ENCODE measurements at regions not wholly inside any gene's neighbourhood (a gene's known extent, or its start where the extent isn't known, plus 50 kb on each side); places are given as distances from the start of the nearest gene placed in this dataset.

DNA sequence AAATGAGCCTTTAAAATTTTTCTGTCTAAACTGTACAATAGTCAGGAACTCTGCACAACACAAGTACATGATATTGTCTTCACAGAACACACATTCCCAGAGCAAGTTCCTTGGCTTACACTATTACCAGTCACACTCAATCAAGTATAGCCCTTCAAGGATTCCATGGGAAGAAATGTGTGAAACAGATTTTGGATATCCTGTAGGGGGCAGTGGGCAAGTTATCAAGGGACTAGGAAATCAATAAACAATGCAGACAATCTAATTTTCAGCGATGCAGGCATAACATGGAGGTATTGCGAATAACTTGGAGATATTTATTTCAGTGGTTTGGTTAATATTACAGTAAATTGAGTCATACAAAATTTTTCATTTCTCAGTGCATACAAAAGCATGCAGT, 1171.5 kb upstream of the NUDT12 start:
- TF ChIP-seq, protein P1, sequence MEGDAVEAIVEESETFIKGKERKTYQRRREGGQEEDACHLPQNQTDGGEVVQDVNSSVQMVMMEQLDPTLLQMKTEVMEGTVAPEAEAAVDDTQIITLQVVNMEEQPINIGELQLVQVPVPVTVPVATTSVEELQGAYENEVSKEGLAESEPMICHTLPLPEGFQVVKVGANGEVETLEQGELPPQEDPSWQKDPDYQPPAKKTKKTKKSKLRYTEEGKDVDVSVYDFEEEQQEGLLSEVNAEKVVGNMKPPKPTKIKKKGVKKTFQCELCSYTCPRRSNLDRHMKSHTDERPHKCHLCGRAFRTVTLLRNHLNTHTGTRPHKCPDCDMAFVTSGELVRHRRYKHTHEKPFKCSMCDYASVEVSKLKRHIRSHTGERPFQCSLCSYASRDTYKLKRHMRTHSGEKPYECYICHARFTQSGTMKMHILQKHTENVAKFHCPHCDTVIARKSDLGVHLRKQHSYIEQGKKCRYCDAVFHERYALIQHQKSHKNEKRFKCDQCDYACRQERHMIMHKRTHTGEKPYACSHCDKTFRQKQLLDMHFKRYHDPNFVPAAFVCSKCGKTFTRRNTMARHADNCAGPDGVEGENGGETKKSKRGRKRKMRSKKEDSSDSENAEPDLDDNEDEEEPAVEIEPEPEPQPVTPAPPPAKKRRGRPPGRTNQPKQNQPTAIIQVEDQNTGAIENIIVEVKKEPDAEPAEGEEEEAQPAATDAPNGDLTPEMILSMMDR (IDR thresholded peaks at IDR 0.05) = no peak
- TF ChIP-seq POLR2A (IDR thresholded peaks at IDR 0.05) (no peak), POLR2AphosphoS5 (IDR thresholded peaks at IDR 0.05) (no peak)
